ENCODE measurements at regions not wholly inside any gene's neighbourhood (a gene's known extent, or its start where the extent isn't known, plus 50 kb on each side); places are given as distances from the start of the nearest gene placed in this dataset.

DNA sequence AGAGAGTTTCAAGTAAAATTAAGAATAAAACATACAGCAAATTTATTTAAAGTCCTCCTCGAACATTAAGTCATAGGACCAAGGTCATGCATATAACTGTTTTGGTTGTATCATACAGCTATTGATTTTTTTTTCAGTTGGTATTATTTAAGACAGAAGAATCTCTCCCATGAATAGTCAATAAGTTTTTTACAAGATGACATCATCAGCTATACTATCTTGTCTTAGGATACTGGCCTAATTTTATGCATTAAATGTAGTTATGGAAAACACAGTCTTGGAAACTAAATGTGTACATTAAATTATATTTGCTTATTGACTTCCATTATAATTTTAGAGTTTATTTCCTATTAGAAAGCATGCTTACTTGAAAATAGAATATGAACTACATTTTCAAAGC, 755.9 kb downstream of the PCDH19 start:
- TF ChIP-seq POLR2AphosphoS5 (IDR thresholded peaks at IDR 0.05; ENCODE audit: borderline replicate concordance, low read depth, low read length) = no peak
- no peak for TF ChIP-seq EZH2 (IDR thresholded peaks at IDR 0.05)
- no peak for TF ChIP-seq FOXP2 (optimal IDR thresholded peaks at IDR 0.05; ENCODE audit: control extremely low read depth, extremely low read length, insufficient read depth)
